ENCODE measurements at regions not wholly inside any gene's neighbourhood (a gene's known extent, or its start where the extent isn't known, plus 50 kb on each side); places are given as distances from the start of the nearest gene placed in this dataset.
"Not testable (repeated sequence)": the region's sequence is repeated elsewhere in the genome, so short reads cannot be mapped to it uniquely, and the experiment has no call there.

- not testable (repeated sequence) for H3K27me3 ChIP-seq (ENCODE audit: insufficient read depth, low read length); H3K4me3 ChIP-seq (ENCODE audit: low read length); H3K36me3 ChIP-seq (ENCODE audit: insufficient read depth, low read length); H3K4me1 ChIP-seq (ENCODE audit: insufficient read depth, low read length); H3K27ac ChIP-seq (ENCODE audit: low read depth, low read length); H3K9me3 ChIP-seq (ENCODE audit: insufficient read depth, low read depth, low read length); H3K9ac ChIP-seq (ENCODE audit: low read depth, low read length)
- WGBS: 92% methylated on average over 1 of the region's 1 CpG
Measured at GRCh38 chr2:167632271-167632670, 615.1 kb downstream of the STK39 start.

GRCh38 chr2:167626961-167627360 lies 620.4 kb downstream of the STK39 start:
- Histone ChIP-seq H3K9ac (ENCODE audit: low read depth, low read length) (no peak overlapping the region), H3K9me3 (ENCODE audit: insufficient read depth, low read depth, low read length) (no peaks in the 10 kb centered on the region), H3K4me3 (ENCODE audit: low read length) (no peak overlapping the region)

GRCh38 chr2:167626301-167626700 lies 621.1 kb downstream of the STK39 start:
- H3K27ac ChIP-seq (ENCODE audit: low read depth, low read length): no peak overlapping the region
- WGBS: 94% methylated on average over 1 of the region's 1 CpG
- H3K4me1 ChIP-seq (ENCODE audit: insufficient read depth, low read length): no peaks in the 10 kb centered on the region
- H3K27me3 ChIP-seq (ENCODE audit: insufficient read depth, low read length): no peaks in the 10 kb centered on the region
- H3K9ac ChIP-seq (ENCODE audit: low read depth, low read length): no peak overlapping the region
- no peaks in the 10 kb centered on the region for H3K9me3 ChIP-seq (ENCODE audit: insufficient read depth, low read depth, low read length)
- H3K36me3 ChIP-seq (ENCODE audit: insufficient read depth, low read length): no peaks in the 10 kb centered on the region
- no peak overlapping the region for H3K4me3 ChIP-seq (ENCODE audit: low read length)

More at GRCh38 chr2:167626961-167627360, 620.4 kb downstream of the STK39 start:
- no peak overlapping the region for H3K27ac ChIP-seq (ENCODE audit: low read depth, low read length)
- no peaks in the 10 kb centered on the region for H3K4me1 ChIP-seq (ENCODE audit: insufficient read depth, low read length)
- no peaks in the 10 kb centered on the region for H3K36me3 ChIP-seq (ENCODE audit: insufficient read depth, low read length)
- H3K27me3 ChIP-seq (ENCODE audit: insufficient read depth, low read length): no peaks in the 10 kb centered on the region

- Histone ChIP-seq H3K4me1 (ENCODE audit: insufficient read depth, low read length) (no peaks in the 10 kb centered on the region; the same call in 1 of the 2 replicates), H3K27ac (ENCODE audit: low read depth, low read length) (no peak overlapping the region), H3K36me3 (ENCODE audit: insufficient read depth, low read length) (no peaks in the 10 kb centered on the region), H3K27me3 (ENCODE audit: insufficient read depth, low read length) (no peaks in the 10 kb centered on the region), H3K4me3 (ENCODE audit: low read length) (no peak overlapping the region), H3K9ac (ENCODE audit: low read depth, low read length) (no peak overlapping the region), H3K9me3 (ENCODE audit: insufficient read depth, low read depth, low read length) (no peaks in the 10 kb centered on the region)
Measured at GRCh38 chr2:167616997-167617396, 630.4 kb downstream of the STK39 start.

GRCh38 chr2:167613471-167613870 lies 633.9 kb downstream of the STK39 start:
- Histone ChIP-seq H3K36me3 (ENCODE audit: insufficient read depth, low read length) (no peaks in the 10 kb centered on the region), H3K27me3 (ENCODE audit: insufficient read depth, low read length) (no peaks in the 10 kb centered on the region), H3K27ac (ENCODE audit: low read depth, low read length) (no peak overlapping the region), H3K4me1 (ENCODE audit: insufficient read depth, low read length) (no peaks in the 10 kb centered on the region), H3K4me3 (ENCODE audit: low read length) (no peak overlapping the region), H3K9ac (ENCODE audit: low read depth, low read length) (no peak overlapping the region), H3K9me3 (ENCODE audit: insufficient read depth, low read depth, low read length) (no peaks in the 10 kb centered on the region)
- WGBS: no CpG with 5 or more reads among the region's 1 CpG

GRCh38 chr2:167608487-167608886 lies 638.9 kb downstream of the STK39 start:
- no peak overlapping the region for H3K9ac ChIP-seq (ENCODE audit: low read depth, low read length)

GRCh38 chr2:167607731-167608130 lies 639.7 kb downstream of the STK39 start:
- no peak overlapping the region for H3K4me3 ChIP-seq (ENCODE audit: low read length)
- WGBS: 92% methylated on average over 2 of the region's 3 CpGs
- H3K9me3 ChIP-seq (ENCODE audit: insufficient read depth, low read depth, low read length): peaks cover 5% of the 10 kb centered on the region
- H3K9ac ChIP-seq (ENCODE audit: low read depth, low read length): no peak overlapping the region
- H3K27ac ChIP-seq (ENCODE audit: low read depth, low read length): no peak overlapping the region
- H3K27me3 ChIP-seq (ENCODE audit: insufficient read depth, low read length): no peaks in the 10 kb centered on the region
- no peaks in the 10 kb centered on the region for H3K36me3 ChIP-seq (ENCODE audit: insufficient read depth, low read length)
- H3K4me1 ChIP-seq (ENCODE audit: insufficient read depth, low read length): peaks cover 9% of the 10 kb centered on the region; the same call in 1 of the 2 replicates

More at GRCh38 chr2:167608487-167608886, 638.9 kb downstream of the STK39 start:
- Histone ChIP-seq H3K4me1 (ENCODE audit: insufficient read depth, low read length) (peaks cover 9% of the 10 kb centered on the region; the same call in 1 of the 2 replicates), H3K27me3 (ENCODE audit: insufficient read depth, low read length) (no peaks in the 10 kb centered on the region), H3K27ac (ENCODE audit: low read depth, low read length) (no peak overlapping the region), H3K36me3 (ENCODE audit: insufficient read depth, low read length) (no peaks in the 10 kb centered on the region), H3K9me3 (ENCODE audit: insufficient read depth, low read depth, low read length) (no peaks in the 10 kb centered on the region), H3K4me3 (ENCODE audit: low read length) (no peak overlapping the region)

- Histone ChIP-seq H3K4me1 (ENCODE audit: insufficient read depth, low read length) (peaks cover 9% of the 10 kb centered on the region; the same call in 1 of the 2 replicates), H3K9me3 (ENCODE audit: insufficient read depth, low read depth, low read length) (peaks cover 11% of the 10 kb centered on the region), H3K4me3 (ENCODE audit: low read length) (no peak overlapping the region), H3K9ac (ENCODE audit: low read depth, low read length) (no peak overlapping the region), H3K27ac (ENCODE audit: low read depth, low read length) (peak overlapping the region; percentile 11; the same call in 1 of the 2 replicates), H3K36me3 (ENCODE audit: insufficient read depth, low read length) (peaks cover 3% of the 10 kb centered on the region; the same call in 1 of the 2 replicates), H3K27me3 (ENCODE audit: insufficient read depth, low read length) (no peaks in the 10 kb centered on the region)
- WGBS: 95% methylated on average over 8 of the region's 8 CpGs
Measured at GRCh38 chr2:167607211-167607610, 640.2 kb downstream of the STK39 start.

GRCh38 chr2:167602122-167602521 lies 645.3 kb downstream of the STK39 start:
- H3K27ac ChIP-seq (ENCODE audit: low read depth, low read length): no peak overlapping the region
- peaks cover 12% of the 10 kb centered on the region for H3K36me3 ChIP-seq (ENCODE audit: insufficient read depth, low read length)
- no peak overlapping the region for H3K4me3 ChIP-seq (ENCODE audit: low read length)
- WGBS: 100% methylated on average over 1 of the region's 1 CpG
- H3K9me3 ChIP-seq (ENCODE audit: insufficient read depth, low read depth, low read length): peaks cover 35% of the 10 kb centered on the region
- H3K27me3 ChIP-seq (ENCODE audit: insufficient read depth, low read length): no peaks in the 10 kb centered on the region
- peaks cover 2% of the 10 kb centered on the region; the same call in 1 of the 2 replicates for H3K4me1 ChIP-seq (ENCODE audit: insufficient read depth, low read length)
- H3K9ac ChIP-seq (ENCODE audit: low read depth, low read length): no peak overlapping the region

- Histone ChIP-seq H3K36me3 (ENCODE audit: insufficient read depth, low read length) (peaks cover 12% of the 10 kb centered on the region), H3K27ac (ENCODE audit: low read depth, low read length) (no peak overlapping the region), H3K9me3 (ENCODE audit: insufficient read depth, low read depth, low read length) (peaks cover 35% of the 10 kb centered on the region), H3K4me3 (ENCODE audit: low read length) (no peak overlapping the region), H3K27me3 (ENCODE audit: insufficient read depth, low read length) (no peaks in the 10 kb centered on the region), H3K4me1 (ENCODE audit: insufficient read depth, low read length) (no peaks in the 10 kb centered on the region), H3K9ac (ENCODE audit: low read depth, low read length) (no peak overlapping the region)
- no CpG with 5 or more reads among the region's 1 CpG for WGBS
Measured at GRCh38 chr2:167599219-167599618, 648.2 kb downstream of the STK39 start.

GRCh38 chr2:167595839-167596471 lies 651.4 kb downstream of the STK39 start:
- WGBS: 77% methylated on average over 3 of the region's 3 CpGs
- H3K4me3 ChIP-seq (ENCODE audit: low read length): no peak overlapping the region
- H3K9me3 ChIP-seq (ENCODE audit: insufficient read depth, low read depth, low read length): peaks cover 12% of the 10 kb centered on the region
- no peak overlapping the region for H3K9ac ChIP-seq (ENCODE audit: low read depth, low read length)
- no peak overlapping the region for H3K27ac ChIP-seq (ENCODE audit: low read depth, low read length)
- H3K4me1 ChIP-seq (ENCODE audit: insufficient read depth, low read length): no peaks in the 10 kb centered on the region
- H3K27me3 ChIP-seq (ENCODE audit: insufficient read depth, low read length): no peaks in the 10 kb centered on the region
- peaks cover 3% of the 10 kb centered on the region; the same call in 1 of the 2 replicates for H3K36me3 ChIP-seq (ENCODE audit: insufficient read depth, low read length)

- 89% methylated on average over 3 of the region's 3 CpGs for WGBS
- Histone ChIP-seq H3K4me1 (ENCODE audit: insufficient read depth, low read length) (no peaks in the 10 kb centered on the region), H3K4me3 (ENCODE audit: low read length) (no peak overlapping the region), H3K9me3 (ENCODE audit: insufficient read depth, low read depth, low read length) (0 out of 2 replicates have a peak, but pooled peaks cover 3% of the 10 kb centered on the region), H3K27me3 (ENCODE audit: insufficient read depth, low read length) (no peaks in the 10 kb centered on the region), H3K36me3 (ENCODE audit: insufficient read depth, low read length) (no peaks in the 10 kb centered on the region), H3K9ac (ENCODE audit: low read depth, low read length) (no peak overlapping the region), H3K27ac (ENCODE audit: low read depth, low read length) (no peak overlapping the region)
Measured at GRCh38 chr2:167595021-167595420, 652.4 kb downstream of the STK39 start.

Measured in HUES64 (cell line).